ENCODE measurements at regions not wholly inside any gene's neighbourhood (a gene's known extent, or its start where the extent isn't known, plus 50 kb on each side); places are given as distances from the start of the nearest gene placed in this dataset.

DNA sequence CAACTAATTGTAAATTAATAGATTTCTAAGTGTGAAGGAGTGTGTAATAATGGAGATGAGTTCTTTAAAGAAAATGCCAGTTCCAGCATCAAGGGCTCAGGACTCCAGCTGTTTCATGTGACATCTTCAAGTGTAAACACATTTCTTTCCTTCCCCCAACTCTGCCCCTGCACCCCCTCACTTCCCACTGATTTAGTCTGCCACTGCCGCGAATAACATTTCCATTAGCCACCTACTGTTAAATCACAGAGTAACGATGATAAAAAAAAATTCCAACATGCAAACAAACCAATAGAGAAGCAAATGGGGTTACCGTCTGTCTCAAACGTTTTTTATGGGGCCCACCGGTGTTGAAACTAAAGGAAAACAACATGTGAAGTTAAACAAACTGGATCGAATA, 414.3 kb downstream of the SAMD5 start:
- no peak overlapping the region for H3K9ac ChIP-seq (ENCODE audit: low read length)
- DNase-seq (ENCODE audit: low read depth) = no peak
- no peak overlapping the region for H3K4me3 ChIP-seq (ENCODE audit: low read length)
- H3K27me3 ChIP-seq (replicated peaks; ENCODE audit: control insufficient read depth, insufficient read depth, low read length) = no peaks in the 10 kb centered on the region
- H3K9me3 ChIP-seq (ENCODE audit: control insufficient read depth, low read length) = peaks cover 10% of the 10 kb centered on the region
- H3K4me1 ChIP-seq (ENCODE audit: control insufficient read depth, insufficient read depth, low read length) = no peaks in the 10 kb centered on the region
- no peaks in the 10 kb centered on the region for H3K36me3 ChIP-seq (ENCODE audit: control insufficient read depth, insufficient read depth, low read length, severe bottlenecking)

- Histone ChIP-seq H3K9ac (ENCODE audit: low read length) (no peak overlapping the region), H3K4me1 (ENCODE audit: control insufficient read depth, insufficient read depth, low read length) (no peaks in the 10 kb centered on the region), H3K4me3 (ENCODE audit: low read length) (no peak overlapping the region), H3K27me3 (replicated peaks; ENCODE audit: control insufficient read depth, insufficient read depth, low read length) (no peaks in the 10 kb centered on the region), H3K9me3 (ENCODE audit: control insufficient read depth, low read length) (peaks cover 25% of the 10 kb centered on the region), H3K36me3 (ENCODE audit: control insufficient read depth, insufficient read depth, low read length, severe bottlenecking) (no peaks in the 10 kb centered on the region)
- DNase-seq (ENCODE audit: low read depth) = no peak
These were observed 416.1 kb downstream of the SAMD5 start for GRCh38 chr6:147924598-147924997.

DNA sequence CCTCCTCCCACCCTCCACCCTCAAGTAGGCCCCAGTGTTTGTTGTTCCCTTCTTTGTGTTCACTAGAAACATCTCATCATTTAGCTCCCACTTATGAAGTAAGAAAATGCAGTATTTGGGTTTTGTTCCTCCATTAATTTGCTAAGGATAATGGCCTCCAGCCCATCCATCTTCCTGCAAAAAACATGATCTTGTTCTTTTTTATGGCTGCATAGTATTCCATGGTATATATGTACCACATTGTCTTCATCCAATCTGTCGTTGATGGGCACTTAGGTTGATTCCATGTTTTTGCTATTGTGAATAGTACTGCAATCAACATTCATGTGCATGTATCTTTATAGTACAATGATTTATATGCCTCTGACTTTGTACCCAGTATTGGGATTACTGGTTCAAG, 416.8 kb upstream of the SASH1 start:
- DNase-seq (ENCODE audit: low read depth) = no peak
- no peak overlapping the region for H3K4me3 ChIP-seq (ENCODE audit: low read length)
- peaks cover 25% of the 10 kb centered on the region for H3K9me3 ChIP-seq (ENCODE audit: control insufficient read depth, low read length)

GRCh38 chr6:147930745-147931144, 411.9 kb upstream of the SASH1 start:
- no peak for DNase-seq (ENCODE audit: low read depth)
- Histone ChIP-seq H3K4me3 (ENCODE audit: low read length) (no peak overlapping the region), H3K4me1 (ENCODE audit: control insufficient read depth, insufficient read depth, low read length) (no peaks in the 10 kb centered on the region), H3K27me3 (replicated peaks; ENCODE audit: control insufficient read depth, insufficient read depth, low read length) (no peaks in the 10 kb centered on the region), H3K9me3 (ENCODE audit: control insufficient read depth, low read length) (peaks cover 21% of the 10 kb centered on the region), H3K9ac (ENCODE audit: low read length) (no peak overlapping the region), H3K36me3 (ENCODE audit: control insufficient read depth, insufficient read depth, low read length, severe bottlenecking) (no peaks in the 10 kb centered on the region)

More for the DNA sequence above, 416.8 kb upstream of the SASH1 start:
- Histone ChIP-seq H3K9ac (ENCODE audit: low read length) (no peak overlapping the region), H3K27me3 (replicated peaks; ENCODE audit: control insufficient read depth, insufficient read depth, low read length) (no peaks in the 10 kb centered on the region), H3K36me3 (ENCODE audit: control insufficient read depth, insufficient read depth, low read length, severe bottlenecking) (no peaks in the 10 kb centered on the region), H3K4me1 (ENCODE audit: control insufficient read depth, insufficient read depth, low read length) (no peaks in the 10 kb centered on the region)

- DNase-seq (ENCODE audit: low read depth) = peak; percentile 52
- peaks cover 10% of the 10 kb centered on the region for H3K9me3 ChIP-seq (ENCODE audit: control insufficient read depth, low read length)
- no peak overlapping the region for H3K9ac ChIP-seq (ENCODE audit: low read length)
- H3K36me3 ChIP-seq (ENCODE audit: control insufficient read depth, insufficient read depth, low read length, severe bottlenecking) = no peaks in the 10 kb centered on the region
- H3K27me3 ChIP-seq (replicated peaks; ENCODE audit: control insufficient read depth, insufficient read depth, low read length) = no peaks in the 10 kb centered on the region
- no peak overlapping the region for H3K4me3 ChIP-seq (ENCODE audit: low read length)
- no peaks in the 10 kb centered on the region for H3K4me1 ChIP-seq (ENCODE audit: control insufficient read depth, insufficient read depth, low read length)
These were observed 409.4 kb upstream of the SASH1 start for GRCh38 chr6:147933224-147933623.

- Histone ChIP-seq H3K4me3 (ENCODE audit: low read length) (no peak overlapping the region), H3K27me3 (replicated peaks; ENCODE audit: control insufficient read depth, insufficient read depth, low read length) (no peaks in the 10 kb centered on the region), H3K9me3 (ENCODE audit: control insufficient read depth, low read length) (no peaks in the 10 kb centered on the region), H3K4me1 (ENCODE audit: control insufficient read depth, insufficient read depth, low read length) (no peaks in the 10 kb centered on the region), H3K36me3 (ENCODE audit: control insufficient read depth, insufficient read depth, low read length, severe bottlenecking) (no peaks in the 10 kb centered on the region), H3K9ac (ENCODE audit: low read length) (no peak overlapping the region)
- peak; percentile 27 for DNase-seq (ENCODE audit: low read depth)
These were observed 407.0 kb upstream of the SASH1 start for GRCh38 chr6:147935656-147936055.

GRCh38 chr6:147936703-147937470, 405.8 kb upstream of the SASH1 start:
- no peaks in the 10 kb centered on the region for H3K27me3 ChIP-seq (replicated peaks; ENCODE audit: control insufficient read depth, insufficient read depth, low read length)
- no peak overlapping the region for H3K9ac ChIP-seq (ENCODE audit: low read length)
- no peaks in the 10 kb centered on the region for H3K9me3 ChIP-seq (ENCODE audit: control insufficient read depth, low read length)
- no peaks in the 10 kb centered on the region for H3K36me3 ChIP-seq (ENCODE audit: control insufficient read depth, insufficient read depth, low read length, severe bottlenecking)
- peak; percentile 49 for DNase-seq (ENCODE audit: low read depth)
- no peaks in the 10 kb centered on the region for H3K4me1 ChIP-seq (ENCODE audit: control insufficient read depth, insufficient read depth, low read length)
- H3K4me3 ChIP-seq (ENCODE audit: low read length) = no peak overlapping the region

DNA sequence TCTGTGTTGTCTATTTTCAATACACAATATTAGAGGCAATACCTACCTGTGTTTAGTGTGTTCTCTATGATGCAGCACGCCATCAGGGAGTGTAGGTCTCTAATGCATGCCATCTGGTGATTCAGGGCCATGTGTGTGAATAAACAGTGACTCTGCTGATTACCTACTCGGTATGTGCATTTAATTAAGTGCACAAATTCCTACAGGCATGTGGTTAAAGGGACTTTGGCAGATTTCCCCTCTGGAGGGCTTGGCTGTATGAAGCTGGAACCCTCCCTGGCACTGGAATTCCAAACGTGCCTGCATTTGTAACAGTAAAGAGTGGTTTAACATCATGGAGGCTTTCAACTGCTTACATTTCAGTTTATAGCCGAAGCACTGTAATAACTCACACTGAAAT, 401.5 kb upstream of the SASH1 start:
- peak; percentile 66 for DNase-seq (ENCODE audit: low read depth)
- H3K36me3 ChIP-seq (ENCODE audit: control insufficient read depth, insufficient read depth, low read length, severe bottlenecking) = no peaks in the 10 kb centered on the region

DNA sequence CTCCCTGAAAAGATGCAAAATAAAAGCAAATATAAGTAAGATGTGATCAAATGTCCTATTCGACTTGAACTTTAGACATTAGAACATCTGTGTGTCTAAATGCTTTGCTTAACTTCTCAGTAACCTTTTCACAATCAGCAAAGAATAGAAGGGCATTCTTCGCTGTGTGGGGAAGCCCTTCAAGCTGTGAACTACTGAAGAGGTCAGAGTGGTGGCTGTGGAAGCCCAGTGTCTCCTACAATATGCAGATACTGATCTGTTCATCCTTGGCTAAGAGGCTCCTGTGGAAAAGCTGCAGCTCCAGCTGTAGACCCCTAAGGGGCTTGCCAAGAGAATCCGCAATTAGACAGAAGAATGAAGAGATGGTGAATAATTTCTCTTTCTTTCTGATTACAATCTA, 400.3 kb upstream of the SASH1 start:
- H3K9me3 ChIP-seq (ENCODE audit: control insufficient read depth, low read length) = peaks cover 7% of the 10 kb centered on the region
- DNase-seq (ENCODE audit: low read depth) = no peak
- no peaks in the 10 kb centered on the region for H3K27me3 ChIP-seq (replicated peaks; ENCODE audit: control insufficient read depth, insufficient read depth, low read length)
- no peaks in the 10 kb centered on the region for H3K36me3 ChIP-seq (ENCODE audit: control insufficient read depth, insufficient read depth, low read length, severe bottlenecking)
- peaks cover 4% of the 10 kb centered on the region for H3K4me1 ChIP-seq (ENCODE audit: control insufficient read depth, insufficient read depth, low read length)
- H3K4me3 ChIP-seq (ENCODE audit: low read length) = no peak overlapping the region
- H3K9ac ChIP-seq (ENCODE audit: low read length) = no peak overlapping the region

More for the DNA sequence above, 401.5 kb upstream of the SASH1 start:
- Histone ChIP-seq H3K9ac (ENCODE audit: low read length) (no peak overlapping the region), H3K9me3 (ENCODE audit: control insufficient read depth, low read length) (peaks cover 7% of the 10 kb centered on the region), H3K4me3 (ENCODE audit: low read length) (no peak overlapping the region), H3K27me3 (replicated peaks; ENCODE audit: control insufficient read depth, insufficient read depth, low read length) (no peaks in the 10 kb centered on the region), H3K4me1 (ENCODE audit: control insufficient read depth, insufficient read depth, low read length) (no peaks in the 10 kb centered on the region)

DNA sequence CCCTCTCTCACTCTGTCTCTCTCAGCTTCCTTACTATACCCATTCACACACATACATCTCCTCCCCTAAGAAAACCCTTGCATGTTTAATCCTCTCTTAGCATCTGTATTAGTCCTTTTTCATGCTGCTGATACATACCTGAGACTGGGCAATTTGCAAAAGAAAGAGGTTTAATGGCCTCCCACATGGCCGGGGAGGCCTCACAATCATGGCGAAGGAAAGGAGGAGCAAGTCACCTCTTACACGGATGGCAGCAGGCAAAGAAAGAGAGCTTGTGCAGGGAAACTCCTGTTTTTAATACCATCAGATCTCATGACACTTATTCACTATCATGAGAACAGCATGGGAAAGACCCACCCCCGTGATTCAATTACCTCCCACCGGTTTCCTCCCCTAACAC, 398.5 kb upstream of the SASH1 start:
- Histone ChIP-seq H3K9me3 (ENCODE audit: control insufficient read depth, low read length) (peaks cover 7% of the 10 kb centered on the region), H3K27me3 (replicated peaks; ENCODE audit: control insufficient read depth, insufficient read depth, low read length) (no peaks in the 10 kb centered on the region), H3K9ac (ENCODE audit: low read length) (no peak overlapping the region), H3K36me3 (ENCODE audit: control insufficient read depth, insufficient read depth, low read length, severe bottlenecking) (no peaks in the 10 kb centered on the region), H3K4me1 (ENCODE audit: control insufficient read depth, insufficient read depth, low read length) (peaks cover 8% of the 10 kb centered on the region), H3K4me3 (ENCODE audit: low read length) (no peak overlapping the region)
- no peak for DNase-seq (ENCODE audit: low read depth)

GRCh38 chr6:147947521-147947920, 395.1 kb upstream of the SASH1 start:
- peaks cover 7% of the 10 kb centered on the region for H3K9me3 ChIP-seq (ENCODE audit: control insufficient read depth, low read length)
- peaks cover 20% of the 10 kb centered on the region for H3K4me1 ChIP-seq (ENCODE audit: control insufficient read depth, insufficient read depth, low read length)
- no peaks in the 10 kb centered on the region for H3K36me3 ChIP-seq (ENCODE audit: control insufficient read depth, insufficient read depth, low read length, severe bottlenecking)
- H3K4me3 ChIP-seq (ENCODE audit: low read length) = no peak overlapping the region
- DNase-seq (ENCODE audit: low read depth) = peak; percentile 78
- no peaks in the 10 kb centered on the region for H3K27me3 ChIP-seq (replicated peaks; ENCODE audit: control insufficient read depth, insufficient read depth, low read length)
- H3K9ac ChIP-seq (ENCODE audit: low read length) = no peak overlapping the region
